WTC11 (cell line): ENCODE measurements at regions not wholly inside any gene's neighbourhood (a gene's known extent, or its start where the extent isn't known, plus 50 kb on each side); places are given as distances from the start of the nearest gene placed in this dataset.
"Not testable (repeated sequence)": the region's sequence is repeated elsewhere in the genome, so short reads cannot be mapped to it uniquely, and the experiment has no call there.

Experiments
- ATAC-seq: fragments of 200-7000 bp; cut with Tn5 transposase; 2 replicates; pipeline ENCODE4 v1.10.0; 2021; ENCODE audit warnings: mild to moderate bottlenecking, moderate library complexity
- CTCF ChIA-PET: fragments of 300-600 bp; sonication (Branson Sonifier 250); formaldehyde crosslinking; loops from one replicate; lab custom pipeline; 2021; ENCODE audit warnings: antibody characterized with exemption; lab: Charles Lee
- POLR2A ChIA-PET: fragments of 350-600 bp; sonication (Branson Sonifier 250); formaldehyde crosslinking; loops from one replicate; lab custom pipeline; 2021; ENCODE audit warnings: antibody characterized with exemption; lab: Charles Lee
- DNase-seq: peaks from one replicate; pipeline ENCODE4 v3.0.0; 2021; ENCODE audit warnings: low spot score
- H3K27ac Mint-ChIP-seq: 2 replicates; pipeline ENCODE4 v1.8.0; 2021; ENCODE audit warnings: mixed read lengths
- H3K27me3 Mint-ChIP-seq: 2 replicates; pipeline ENCODE4 v1.8.0; 2021; ENCODE audit warnings: low read depth, mild to moderate bottlenecking, moderate library complexity, mixed read lengths
- H3K36me3 Mint-ChIP-seq: 2 replicates; pipeline ENCODE4 v1.8.0; 2021; ENCODE audit warnings: mixed read lengths
- H3K4me1 Mint-ChIP-seq: 2 replicates; pipeline ENCODE4 v1.8.0; 2022; ENCODE audit warnings: mixed read lengths
- H3K4me3 Mint-ChIP-seq: 2 replicates; pipeline ENCODE4 v1.8.0; 2021; ENCODE audit warnings: mild to moderate bottlenecking, moderate library complexity, mixed read lengths
- H3K9me3 Mint-ChIP-seq: 2 replicates; pipeline ENCODE4 v1.8.0; 2021; ENCODE audit warnings: mixed read lengths
- ATF1 ChIP-seq: sonication (generic); formaldehyde crosslinking; IDR thresholded peaks from 2 replicates; pipeline ENCODE4 v1.8.1; 2023; ENCODE audit warnings: mild to moderate bottlenecking, moderate library complexity, missing genetic modification reagents
- CREM ChIP-seq: sonication (generic); formaldehyde crosslinking; IDR thresholded peaks from 2 replicates; pipeline ENCODE4 v1.8.1; 2022; ENCODE audit warnings: mild to moderate bottlenecking, missing genetic modification reagents, moderate library complexity
- ETV6 ChIP-seq: sonication (generic); formaldehyde crosslinking; IDR thresholded peaks from 2 replicates; pipeline ENCODE4 v1.8.1; 2022; ENCODE audit warnings: mild to moderate bottlenecking, missing genetic modification reagents
- FOXK1 ChIP-seq: sonication (generic); formaldehyde crosslinking; IDR thresholded peaks from 2 replicates; pipeline ENCODE4 v1.8.0; 2022; ENCODE audit warnings: mild to moderate bottlenecking, moderate library complexity, missing genetic modification reagents
- HMGA2 ChIP-seq: fragments of 250-450 bp; sonication (Bioruptor Pico); IDR thresholded peaks from 2 replicates; pipeline ENCODE4 v1.4.0; 2021; ENCODE audit warnings: mild to moderate bottlenecking, moderate library complexity
- JAZF1 ChIP-seq: fragments of 250-450 bp; sonication (Bioruptor Pico); IDR thresholded peaks from 2 replicates; pipeline ENCODE4 v1.9.0; 2021; ENCODE audit warnings: moderate library complexity, mild to moderate bottlenecking, inconsistent platforms
- NFE2L1 ChIP-seq: sonication (generic); formaldehyde crosslinking; IDR thresholded peaks from 2 replicates; pipeline ENCODE4 v1.8.1; 2023; ENCODE audit warnings: missing genetic modification reagents
- PRRX2 ChIP-seq: fragments of 250-450 bp; sonication (Bioruptor Pico); IDR thresholded peaks from 2 replicates; pipeline ENCODE4 v1.8.0; 2021; ENCODE audit warnings: mild to moderate bottlenecking
- RELA ChIP-seq: sonication (generic); formaldehyde crosslinking; IDR thresholded peaks from 2 replicates; pipeline ENCODE4 v1.8.1; 2022; ENCODE audit warnings: missing genetic modification reagents, mild to moderate bottlenecking, borderline replicate concordance
- ZNF219 ChIP-seq: sonication (generic); formaldehyde crosslinking; IDR thresholded peaks from 2 replicates; pipeline ENCODE4 v1.8.0; 2023; ENCODE audit warnings: missing genetic modification reagents, mild to moderate bottlenecking, borderline replicate concordance
- ZNF263 ChIP-seq: sonication (generic); formaldehyde crosslinking; IDR thresholded peaks from 2 replicates; pipeline ENCODE4 v1.8.1; 2022; ENCODE audit warnings: low read depth, mild to moderate bottlenecking, moderate library complexity, missing genetic modification reagents
- ZNF317 ChIP-seq: sonication (generic); formaldehyde crosslinking; IDR thresholded peaks from 2 replicates; pipeline ENCODE4 v1.8.1; 2023; ENCODE audit warnings: low read depth, mild to moderate bottlenecking, moderate library complexity, missing genetic modification reagents, borderline replicate concordance
- ZNF532 ChIP-seq: fragments of 250-450 bp; sonication (Bioruptor Pico); IDR thresholded peaks from 2 replicates; pipeline ENCODE4 v1.9.0; 2021; ENCODE audit warnings: mild to moderate bottlenecking, borderline replicate concordance
- TF ChIP-seq, protein P1 (sequence below): sonication (generic); formaldehyde crosslinking; IDR thresholded peaks from 2 replicates; pipeline ENCODE4 v1.8.1; 2022; ENCODE audit warnings: low read depth, missing genetic modification reagents, borderline replicate concordance
- TF ChIP-seq, protein P2 (sequence below): fragments of 250-450 bp; sonication (Bioruptor Pico); conservative IDR thresholded peaks from 2 replicates; pipeline ENCODE4 v1.9.0; 2021; ENCODE audit warnings: mild to moderate bottlenecking
- TF ChIP-seq, protein P3 (sequence below): sonication (generic); formaldehyde crosslinking; IDR thresholded peaks from 2 replicates; pipeline ENCODE4 v1.8.0; 2023; ENCODE audit warnings: missing genetic modification reagents, mild to moderate bottlenecking, borderline replicate concordance
- TF ChIP-seq, protein P4 (sequence below): sonication (generic); formaldehyde crosslinking; IDR thresholded peaks from 2 replicates; pipeline ENCODE4 v1.8.1; 2022; ENCODE audit warnings: mild to moderate bottlenecking, moderate library complexity, missing genetic modification reagents
- TF ChIP-seq, protein P5 (sequence below): sonication (generic); formaldehyde crosslinking; IDR thresholded peaks from 2 replicates; pipeline ENCODE4 v1.8.1; 2023; ENCODE audit warnings: mild to moderate bottlenecking, moderate library complexity, missing genetic modification reagents

- TF ChIP-seq, protein P1, sequence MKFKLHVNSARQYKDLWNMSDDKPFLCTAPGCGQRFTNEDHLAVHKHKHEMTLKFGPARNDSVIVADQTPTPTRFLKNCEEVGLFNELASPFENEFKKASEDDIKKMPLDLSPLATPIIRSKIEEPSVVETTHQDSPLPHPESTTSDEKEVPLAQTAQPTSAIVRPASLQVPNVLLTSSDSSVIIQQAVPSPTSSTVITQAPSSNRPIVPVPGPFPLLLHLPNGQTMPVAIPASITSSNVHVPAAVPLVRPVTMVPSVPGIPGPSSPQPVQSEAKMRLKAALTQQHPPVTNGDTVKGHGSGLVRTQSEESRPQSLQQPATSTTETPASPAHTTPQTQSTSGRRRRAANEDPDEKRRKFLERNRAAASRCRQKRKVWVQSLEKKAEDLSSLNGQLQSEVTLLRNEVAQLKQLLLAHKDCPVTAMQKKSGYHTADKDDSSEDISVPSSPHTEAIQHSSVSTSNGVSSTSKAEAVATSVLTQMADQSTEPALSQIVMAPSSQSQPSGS (CRISPR knock-in tag) = no peak
- TF ChIP-seq NFE2L1 (CRISPR knock-in tag) = no peak
- no peak for TF ChIP-seq FOXK1 (CRISPR knock-in tag)
- no peak for TF ChIP-seq HMGA2 (CRISPR knock-in tag)
- TF ChIP-seq CREM (CRISPR knock-in tag) = no peak
- TF ChIP-seq ZNF263 (CRISPR knock-in tag) = no peak
Measured at GRCh38 chr4:166202991-166203390, 330.0 kb downstream of the TLL1 start (continued).

- Mint-ChIP-seq H3K36me3 (peaks cover 45% of the 10 kb centered on the region), H3K9me3 (peaks cover 45% of the 10 kb centered on the region)
- H3K27me3 Mint-ChIP-seq, H3K27ac Mint-ChIP-seq, H3K4me3 Mint-ChIP-seq, POLR2A ChIA-PET, ATAC-seq, H3K4me1 Mint-ChIP-seq, DNase-seq, CTCF ChIA-PET: not testable (repeated sequence)
Measured at GRCh38 chr4:166212326-166212725, 339.3 kb downstream of the TLL1 start.

DNA sequence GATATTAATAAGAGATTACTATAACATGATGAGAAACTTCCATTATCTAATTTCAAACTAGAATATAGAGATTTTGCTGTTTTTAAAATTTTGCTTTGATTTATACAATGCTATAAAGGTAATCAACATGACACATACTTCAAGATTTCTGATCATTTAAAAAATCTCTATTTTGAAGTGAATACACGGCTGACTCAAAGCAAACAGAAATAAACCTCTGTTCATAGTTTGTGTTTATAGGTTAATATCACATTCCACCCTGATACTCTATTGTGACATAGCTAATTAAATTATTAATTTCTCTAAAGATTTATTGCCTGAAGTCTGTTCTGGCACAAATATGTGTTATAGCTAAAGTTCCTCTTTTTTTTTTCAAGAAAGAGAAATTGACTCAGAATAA, 349.2 kb downstream of the TLL1 start:
- Mint-ChIP-seq H3K27ac (no peak overlapping the region), H3K36me3 (no peaks in the 10 kb centered on the region), H3K9me3 (peaks cover 3% of the 10 kb centered on the region; the same call in 1 of the 2 replicates), H3K4me3 (no peak overlapping the region), H3K27me3 (no peaks in the 10 kb centered on the region), H3K4me1 (no peaks in the 10 kb centered on the region)
- DNase-seq = no peak
- ATAC-seq = no peak
- TF ChIP-seq RELA (CRISPR knock-in tag) (no peak), ATF1 (no peak), ETV6 (CRISPR knock-in tag) (no peak), PRRX2 (CRISPR knock-in tag) (no peak), ZNF317 (CRISPR knock-in tag) (no peak), ZNF532 (no peak), JAZF1 (no peak), ZNF219 (CRISPR knock-in tag) (no peak)
- TF ChIP-seq, protein P2, sequence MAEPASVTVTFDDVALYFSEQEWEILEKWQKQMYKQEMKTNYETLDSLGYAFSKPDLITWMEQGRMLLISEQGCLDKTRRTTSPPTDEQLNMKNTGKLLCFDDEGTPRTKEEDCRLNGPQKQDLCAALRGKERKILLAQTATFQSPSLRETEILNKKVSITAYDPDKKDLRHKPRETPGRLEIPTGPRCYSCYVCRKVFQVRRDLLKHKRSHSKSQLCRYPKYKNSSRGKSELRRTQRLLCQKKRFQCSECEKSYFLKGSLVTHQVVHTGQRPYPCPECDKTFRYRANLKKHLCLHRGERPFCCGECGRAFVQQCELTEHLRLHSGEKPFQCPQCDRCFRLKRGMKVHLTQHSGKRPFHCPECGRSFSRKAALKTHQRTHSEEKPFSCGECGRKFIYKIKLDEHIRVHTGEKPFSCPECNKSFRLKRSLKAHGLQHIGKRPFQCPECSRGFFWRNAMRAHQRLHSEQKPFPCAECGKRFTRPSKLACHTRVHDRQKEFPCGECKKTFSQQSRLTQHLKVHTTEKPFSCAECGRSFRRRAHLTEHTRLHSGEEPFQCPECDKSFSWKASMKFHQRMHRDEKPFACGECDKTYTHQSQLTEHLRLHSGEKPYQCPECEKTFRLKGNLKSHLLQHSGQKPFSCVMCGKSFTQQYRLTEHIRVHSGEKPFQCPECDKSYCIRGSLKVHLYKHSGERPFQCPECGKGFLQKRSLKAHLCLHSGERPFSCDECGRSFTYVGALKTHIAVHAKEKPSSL = no peak
- TF ChIP-seq, protein P3, sequence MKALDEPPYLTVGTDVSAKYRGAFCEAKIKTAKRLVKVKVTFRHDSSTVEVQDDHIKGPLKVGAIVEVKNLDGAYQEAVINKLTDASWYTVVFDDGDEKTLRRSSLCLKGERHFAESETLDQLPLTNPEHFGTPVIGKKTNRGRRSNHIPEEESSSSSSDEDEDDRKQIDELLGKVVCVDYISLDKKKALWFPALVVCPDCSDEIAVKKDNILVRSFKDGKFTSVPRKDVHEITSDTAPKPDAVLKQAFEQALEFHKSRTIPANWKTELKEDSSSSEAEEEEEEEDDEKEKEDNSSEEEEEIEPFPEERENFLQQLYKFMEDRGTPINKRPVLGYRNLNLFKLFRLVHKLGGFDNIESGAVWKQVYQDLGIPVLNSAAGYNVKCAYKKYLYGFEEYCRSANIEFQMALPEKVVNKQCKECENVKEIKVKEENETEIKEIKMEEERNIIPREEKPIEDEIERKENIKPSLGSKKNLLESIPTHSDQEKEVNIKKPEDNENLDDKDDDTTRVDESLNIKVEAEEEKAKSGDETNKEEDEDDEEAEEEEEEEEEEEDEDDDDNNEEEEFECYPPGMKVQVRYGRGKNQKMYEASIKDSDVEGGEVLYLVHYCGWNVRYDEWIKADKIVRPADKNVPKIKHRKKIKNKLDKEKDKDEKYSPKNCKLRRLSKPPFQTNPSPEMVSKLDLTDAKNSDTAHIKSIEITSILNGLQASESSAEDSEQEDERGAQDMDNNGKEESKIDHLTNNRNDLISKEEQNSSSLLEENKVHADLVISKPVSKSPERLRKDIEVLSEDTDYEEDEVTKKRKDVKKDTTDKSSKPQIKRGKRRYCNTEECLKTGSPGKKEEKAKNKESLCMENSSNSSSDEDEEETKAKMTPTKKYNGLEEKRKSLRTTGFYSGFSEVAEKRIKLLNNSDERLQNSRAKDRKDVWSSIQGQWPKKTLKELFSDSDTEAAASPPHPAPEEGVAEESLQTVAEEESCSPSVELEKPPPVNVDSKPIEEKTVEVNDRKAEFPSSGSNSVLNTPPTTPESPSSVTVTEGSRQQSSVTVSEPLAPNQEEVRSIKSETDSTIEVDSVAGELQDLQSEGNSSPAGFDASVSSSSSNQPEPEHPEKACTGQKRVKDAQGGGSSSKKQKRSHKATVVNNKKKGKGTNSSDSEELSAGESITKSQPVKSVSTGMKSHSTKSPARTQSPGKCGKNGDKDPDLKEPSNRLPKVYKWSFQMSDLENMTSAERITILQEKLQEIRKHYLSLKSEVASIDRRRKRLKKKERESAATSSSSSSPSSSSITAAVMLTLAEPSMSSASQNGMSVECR (CRISPR knock-in tag) = no peak
- TF ChIP-seq, protein P4, sequence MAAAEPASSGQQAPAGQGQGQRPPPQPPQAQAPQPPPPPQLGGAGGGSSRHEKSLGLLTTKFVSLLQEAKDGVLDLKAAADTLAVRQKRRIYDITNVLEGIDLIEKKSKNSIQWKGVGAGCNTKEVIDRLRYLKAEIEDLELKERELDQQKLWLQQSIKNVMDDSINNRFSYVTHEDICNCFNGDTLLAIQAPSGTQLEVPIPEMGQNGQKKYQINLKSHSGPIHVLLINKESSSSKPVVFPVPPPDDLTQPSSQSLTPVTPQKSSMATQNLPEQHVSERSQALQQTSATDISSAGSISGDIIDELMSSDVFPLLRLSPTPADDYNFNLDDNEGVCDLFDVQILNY (CRISPR knock-in tag) = no peak
- TF ChIP-seq, protein P5, sequence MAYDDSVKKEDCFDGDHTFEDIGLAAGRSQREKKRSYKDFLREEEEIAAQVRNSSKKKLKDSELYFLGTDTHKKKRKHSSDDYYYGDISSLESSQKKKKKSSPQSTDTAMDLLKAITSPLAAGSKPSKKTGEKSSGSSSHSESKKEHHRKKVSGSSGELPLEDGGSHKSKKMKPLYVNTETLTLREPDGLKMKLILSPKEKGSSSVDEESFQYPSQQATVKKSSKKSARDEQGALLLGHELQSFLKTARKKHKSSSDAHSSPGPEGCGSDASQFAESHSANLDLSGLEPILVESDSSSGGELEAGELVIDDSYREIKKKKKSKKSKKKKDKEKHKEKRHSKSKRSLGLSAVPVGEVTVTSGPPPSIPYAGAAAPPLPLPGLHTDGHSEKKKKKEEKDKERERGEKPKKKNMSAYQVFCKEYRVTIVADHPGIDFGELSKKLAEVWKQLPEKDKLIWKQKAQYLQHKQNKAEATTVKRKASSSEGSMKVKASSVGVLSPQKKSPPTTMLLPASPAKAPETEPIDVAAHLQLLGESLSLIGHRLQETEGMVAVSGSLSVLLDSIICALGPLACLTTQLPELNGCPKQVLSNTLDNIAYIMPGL (CRISPR knock-in tag) = no peak
- POLR2A ChIA-PET = no interaction called here
- CTCF ChIA-PET = interaction anchor here (0.7 kb wide), 1 partner anchor 58 kb away, joined by 3 read pairs; no protein-coding TSS in a partner anchor
